ENCODE measurements at regions not wholly inside any gene's neighbourhood (a gene's known extent, or its start where the extent isn't known, plus 50 kb on each side); places are given as distances from the start of the nearest gene placed in this dataset.

DNA sequence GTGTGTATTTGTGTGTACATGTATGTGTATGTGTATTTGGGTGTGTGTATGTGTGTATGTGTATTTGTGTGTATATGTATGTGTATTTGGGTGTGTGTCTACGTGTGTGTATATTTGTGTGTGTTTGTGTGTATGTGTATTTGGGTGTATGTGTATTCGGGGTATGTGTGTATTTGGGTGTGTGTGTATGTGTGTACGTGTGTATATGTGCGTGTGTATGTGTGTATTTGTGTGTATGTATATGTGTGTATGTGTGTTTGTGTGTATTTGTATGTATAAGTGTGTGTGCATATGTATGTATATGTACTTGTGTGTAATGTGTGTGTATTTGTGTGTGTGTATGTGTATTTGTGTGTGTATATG is 62.0 kb downstream of the HAPSTR1 start:
- TF ChIP-seq, protein P1, sequence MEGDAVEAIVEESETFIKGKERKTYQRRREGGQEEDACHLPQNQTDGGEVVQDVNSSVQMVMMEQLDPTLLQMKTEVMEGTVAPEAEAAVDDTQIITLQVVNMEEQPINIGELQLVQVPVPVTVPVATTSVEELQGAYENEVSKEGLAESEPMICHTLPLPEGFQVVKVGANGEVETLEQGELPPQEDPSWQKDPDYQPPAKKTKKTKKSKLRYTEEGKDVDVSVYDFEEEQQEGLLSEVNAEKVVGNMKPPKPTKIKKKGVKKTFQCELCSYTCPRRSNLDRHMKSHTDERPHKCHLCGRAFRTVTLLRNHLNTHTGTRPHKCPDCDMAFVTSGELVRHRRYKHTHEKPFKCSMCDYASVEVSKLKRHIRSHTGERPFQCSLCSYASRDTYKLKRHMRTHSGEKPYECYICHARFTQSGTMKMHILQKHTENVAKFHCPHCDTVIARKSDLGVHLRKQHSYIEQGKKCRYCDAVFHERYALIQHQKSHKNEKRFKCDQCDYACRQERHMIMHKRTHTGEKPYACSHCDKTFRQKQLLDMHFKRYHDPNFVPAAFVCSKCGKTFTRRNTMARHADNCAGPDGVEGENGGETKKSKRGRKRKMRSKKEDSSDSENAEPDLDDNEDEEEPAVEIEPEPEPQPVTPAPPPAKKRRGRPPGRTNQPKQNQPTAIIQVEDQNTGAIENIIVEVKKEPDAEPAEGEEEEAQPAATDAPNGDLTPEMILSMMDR (conservative IDR thresholded peaks at IDR 0.05; ENCODE audit: low read depth, low read length): no peak
- no peak for TF ChIP-seq EZH2 (IDR thresholded peaks at IDR 0.05; ENCODE audit: borderline replicate concordance, low read depth, low read length, poor library complexity, severe bottlenecking)
